CD4-positive, alpha-beta T cell treated with Interleukin-1 beta for 1 hour (primary cell): ENCODE measurements at regions not wholly inside any gene's neighbourhood (a gene's known extent, or its start where the extent isn't known, plus 50 kb on each side); places are given as distances from the start of the nearest gene placed in this dataset.
"Not testable (repeated sequence)": the region's sequence is repeated elsewhere in the genome, so short reads cannot be mapped to it uniquely, and the experiment has no call there.

Experiments used
- DNase-seq, 2 donors: peaks; one replicate each; pipeline ENCODE4 v3.0.0-alpha.2; 2020 to 2022

DNA sequence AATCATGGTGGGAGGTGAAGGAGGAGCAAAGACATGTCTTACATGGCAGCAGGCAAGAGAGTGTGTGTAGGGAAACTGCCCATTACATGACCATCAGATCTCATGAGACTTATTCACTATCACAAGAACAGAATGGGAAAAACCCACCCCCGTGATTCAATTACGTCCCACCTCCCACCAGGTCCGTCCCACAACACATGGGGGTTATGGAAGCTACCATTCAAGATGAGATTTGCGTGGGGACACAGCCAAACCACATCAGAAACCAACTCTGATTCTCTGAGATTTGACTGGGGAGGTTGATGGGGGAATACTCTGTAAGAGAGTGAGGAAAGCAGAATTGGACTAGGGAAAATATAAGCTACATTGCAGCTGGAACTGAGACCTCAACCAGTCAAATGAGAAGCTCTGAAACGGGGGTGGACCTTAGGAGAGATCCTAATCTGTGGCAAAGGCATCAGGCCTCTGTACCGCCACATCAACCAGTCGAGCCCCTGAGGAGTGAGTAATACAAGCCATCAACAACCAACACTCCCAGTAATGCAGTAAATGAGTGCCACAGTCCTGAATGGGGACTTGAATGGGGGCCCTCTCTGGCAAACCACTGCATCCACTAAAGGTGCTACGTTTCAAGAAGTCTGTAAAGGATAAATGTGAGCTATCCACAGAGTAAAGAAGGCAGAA lies 207.9 kb upstream of the GADL1 start:
- DNase-seq: no peak

DNA sequence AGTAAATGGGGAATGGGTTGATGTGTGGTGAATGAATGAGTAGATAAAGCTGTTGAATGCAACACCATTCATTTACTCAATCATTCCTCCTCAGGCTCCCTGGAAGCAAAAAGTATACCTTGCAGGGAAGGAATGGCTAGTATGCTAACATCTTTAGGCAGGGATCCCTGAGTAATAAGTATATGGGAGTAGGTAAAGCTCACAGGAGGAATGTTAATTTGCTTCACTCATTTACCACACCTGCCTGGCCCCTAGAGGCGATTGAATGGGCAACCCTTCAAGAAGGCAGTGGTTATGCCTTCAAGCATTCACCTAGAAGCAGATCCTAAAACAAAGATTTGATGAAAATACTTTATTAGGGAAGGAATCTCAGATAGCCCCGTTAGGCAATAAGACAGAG lies 208.7 kb upstream of the GADL1 start:
- no peak for DNase-seq

DNA sequence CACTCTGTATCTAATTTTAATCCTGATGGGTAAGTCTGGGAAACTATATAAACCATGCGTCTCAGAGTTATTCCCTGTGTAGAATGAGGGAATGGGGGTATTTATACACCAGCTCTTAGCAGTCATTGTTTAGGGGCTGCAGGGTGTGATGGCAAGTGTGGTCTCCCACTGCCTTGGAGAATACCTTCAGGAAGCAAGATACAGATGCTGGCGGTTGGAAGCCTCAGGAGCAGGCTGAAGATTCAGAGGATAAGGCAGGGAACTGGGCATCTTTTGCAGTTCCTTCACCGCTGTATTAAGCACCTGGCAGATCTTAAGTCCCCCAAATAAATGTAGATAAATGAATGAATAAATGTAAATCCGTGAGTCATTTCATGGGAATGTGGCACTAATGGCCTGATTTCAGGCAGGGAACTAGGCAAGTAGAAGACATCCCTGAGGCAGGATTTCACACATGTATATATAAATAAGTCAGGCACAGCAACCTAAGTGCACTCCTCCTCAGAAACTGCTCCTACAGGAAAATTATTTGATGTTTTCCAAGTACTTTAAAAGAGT lies 209.2 kb upstream of the GADL1 start:
- DNase-seq: no peak

DNA sequence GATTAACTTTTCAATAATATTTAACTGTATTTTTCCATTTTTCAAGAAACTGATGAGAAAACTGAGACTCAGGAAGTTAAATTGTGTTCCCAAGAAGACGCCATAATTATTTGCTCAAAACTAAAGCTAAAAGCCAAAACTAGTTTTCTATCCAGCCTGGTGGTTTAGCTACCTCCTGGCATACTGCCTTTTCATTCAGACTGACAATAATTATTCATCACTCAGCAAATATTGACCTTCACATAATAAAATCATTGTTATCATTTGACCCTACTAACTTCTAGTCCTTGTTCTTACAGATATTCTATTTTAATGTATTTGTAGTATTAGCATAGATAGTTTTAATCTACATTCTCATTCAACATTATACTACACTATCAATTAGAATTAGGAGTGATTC lies 210.6 kb upstream of the GADL1 start:
- no peak for DNase-seq

DNA sequence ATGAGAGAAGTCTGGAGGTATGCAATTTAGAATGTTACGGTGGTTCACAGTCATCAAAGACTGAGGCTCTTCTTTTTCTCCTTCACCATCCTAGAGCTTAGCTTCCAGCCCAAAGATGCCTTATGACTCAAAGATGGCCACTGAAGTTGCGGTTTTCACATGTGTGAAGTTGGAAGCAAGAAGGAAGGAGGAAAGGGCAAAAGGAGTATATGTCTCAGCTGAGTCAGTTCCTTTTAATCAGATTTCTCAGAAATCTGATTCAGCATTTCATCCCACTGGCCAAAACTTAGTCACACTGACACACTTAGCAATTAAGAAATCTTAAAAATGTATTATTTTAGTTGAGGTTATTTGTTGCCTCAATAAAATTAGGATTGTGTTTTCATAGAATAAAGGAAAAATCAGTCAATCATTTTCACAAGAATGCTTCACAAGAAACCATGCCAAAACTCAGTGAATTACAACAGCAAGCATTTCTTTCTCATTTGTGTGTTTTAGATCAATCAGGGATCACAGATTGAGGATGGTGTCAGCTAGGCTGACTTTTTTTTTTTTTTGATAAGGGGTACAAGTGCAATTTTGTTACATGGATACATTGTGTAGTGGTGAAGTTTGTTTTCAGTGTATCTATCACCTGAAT lies 211.1 kb upstream of the GADL1 start:
- DNase-seq: no peak

DNA sequence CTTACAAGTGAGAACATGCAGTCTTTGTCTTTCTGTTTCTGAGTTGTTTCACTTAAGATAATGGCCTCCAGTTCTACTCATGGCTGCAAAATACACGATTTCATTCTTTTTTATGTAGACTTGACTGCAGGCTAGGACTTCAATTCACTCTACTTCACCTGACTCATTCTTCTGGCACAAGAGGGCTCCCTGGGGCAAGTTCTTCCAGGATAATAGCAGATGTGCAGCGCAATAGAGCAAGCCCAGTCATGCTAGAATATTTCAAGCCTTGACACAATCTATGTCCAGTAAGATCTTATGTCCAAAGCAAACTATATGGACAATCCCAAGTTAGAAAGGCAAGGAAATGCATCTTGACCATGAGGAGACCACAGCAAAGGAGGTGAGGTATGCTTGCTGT lies 211.7 kb upstream of the GADL1 start:
- no peak for DNase-seq

DNA sequence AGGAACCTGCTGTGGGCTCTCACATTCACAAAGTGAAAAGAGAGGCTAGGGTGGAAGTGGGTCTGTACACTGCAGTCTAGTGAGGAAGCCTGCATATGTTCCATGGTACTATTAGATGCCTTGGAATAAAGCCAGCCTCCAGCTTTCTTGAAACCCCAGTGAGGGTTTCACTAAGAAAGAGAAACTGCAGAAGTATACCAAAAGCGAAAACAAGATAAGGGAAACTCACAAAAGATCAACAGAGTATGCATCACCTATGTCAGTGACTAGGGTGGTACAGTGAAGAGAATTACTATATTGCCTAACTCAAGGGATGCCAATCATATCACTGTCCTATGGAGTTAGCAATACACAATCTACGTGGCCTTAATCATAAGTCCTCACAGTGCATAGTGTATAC lies 212.5 kb upstream of the GADL1 start:
- DNase-seq: no peak

DNA sequence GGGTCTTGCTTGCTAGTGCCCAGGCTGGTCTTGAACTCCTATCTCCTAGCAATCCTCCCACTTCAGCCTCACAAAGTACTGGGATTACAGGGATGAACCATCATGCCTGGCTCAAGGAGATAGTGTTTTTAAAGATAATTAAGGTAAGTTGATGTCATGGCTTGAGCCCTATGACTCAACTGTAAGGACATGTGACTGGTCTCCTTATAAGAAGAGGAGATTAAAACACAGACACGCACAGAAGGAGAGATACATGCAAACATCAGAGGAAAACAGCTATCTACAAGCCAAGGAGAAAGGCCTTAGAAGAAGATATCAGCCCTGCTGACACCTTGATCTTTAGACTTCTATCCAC lies 220.4 kb upstream of the GADL1 start:
- DNase-seq: no peak

DNA sequence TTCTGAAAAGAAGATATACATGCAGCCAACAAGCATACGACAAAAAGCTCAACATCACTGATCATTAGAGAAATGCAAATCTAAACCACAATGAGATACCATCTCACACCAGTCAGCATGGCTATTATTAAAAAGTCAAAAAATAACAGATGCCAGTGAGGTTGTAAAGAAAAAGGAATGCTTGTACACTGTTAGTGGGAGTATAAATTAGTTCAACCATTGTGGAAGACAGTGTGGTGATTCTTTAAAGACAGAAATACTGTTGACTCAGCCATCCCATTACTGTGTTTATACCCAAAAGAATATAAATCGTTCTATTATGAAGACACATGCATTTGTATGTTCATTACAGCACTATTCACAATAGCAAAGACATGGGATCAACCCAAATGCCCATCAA lies 221.1 kb upstream of the GADL1 start:
- DNase-seq: not testable (repeated sequence)

DNA sequence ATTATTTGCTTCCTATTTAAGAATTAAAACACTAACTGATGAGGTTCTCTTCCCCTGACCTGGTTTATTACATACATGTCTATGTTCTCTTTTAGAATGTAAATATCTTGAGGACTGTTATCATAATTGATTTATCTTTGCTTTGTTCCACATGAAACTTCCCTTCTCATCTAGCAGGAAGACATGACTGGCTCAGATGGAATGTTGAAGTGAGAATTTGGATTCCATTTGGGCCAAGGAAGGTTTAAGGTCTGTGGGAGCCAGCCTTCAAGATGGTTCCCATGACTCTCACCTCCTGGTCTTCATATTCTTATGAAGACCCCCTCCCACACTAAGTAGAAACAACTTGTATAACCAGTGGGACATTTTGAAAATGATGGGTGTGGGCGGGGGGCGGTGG lies 222.2 kb upstream of the GADL1 start:
- no peak for DNase-seq

DNA sequence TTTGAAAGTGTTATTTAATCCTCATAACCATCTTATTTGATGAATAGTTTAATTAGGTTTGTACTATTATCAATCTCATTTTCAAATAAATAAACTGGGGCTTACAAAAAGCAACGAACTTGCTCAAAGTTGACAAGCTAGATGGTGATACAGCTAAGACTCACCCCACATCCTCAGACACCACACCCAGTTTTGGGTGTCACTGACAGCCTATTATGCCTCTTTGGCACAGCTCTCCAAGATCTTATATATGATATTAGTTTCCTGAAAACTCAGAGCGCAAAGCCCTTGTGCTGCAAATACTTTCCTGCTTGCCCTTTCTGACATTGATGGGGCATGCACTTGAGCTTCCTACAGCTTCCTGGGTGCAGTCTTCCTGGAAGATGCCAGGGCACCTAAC lies 223.4 kb upstream of the GADL1 start:
- DNase-seq: no peak

DNA sequence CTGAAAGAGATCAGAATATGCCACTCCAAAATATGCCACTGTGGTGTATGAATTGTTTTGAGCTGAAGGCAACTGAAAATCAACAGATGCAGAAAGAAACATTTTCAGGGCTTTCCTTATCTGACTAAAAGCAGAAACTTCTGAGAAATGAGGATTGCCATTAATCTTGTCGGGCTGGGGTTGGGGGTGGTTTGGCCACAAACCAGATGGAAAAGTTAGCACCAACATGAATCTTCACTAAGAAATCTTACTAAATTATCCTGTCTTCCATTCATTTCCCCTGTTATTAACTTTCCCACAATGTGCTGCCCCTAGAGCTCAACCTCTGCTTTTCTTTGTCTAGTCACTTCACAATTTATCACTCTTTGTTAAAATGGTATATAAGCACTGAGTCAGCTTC lies 229.9 kb upstream of the GADL1 start:
- no peak for DNase-seq

DNA sequence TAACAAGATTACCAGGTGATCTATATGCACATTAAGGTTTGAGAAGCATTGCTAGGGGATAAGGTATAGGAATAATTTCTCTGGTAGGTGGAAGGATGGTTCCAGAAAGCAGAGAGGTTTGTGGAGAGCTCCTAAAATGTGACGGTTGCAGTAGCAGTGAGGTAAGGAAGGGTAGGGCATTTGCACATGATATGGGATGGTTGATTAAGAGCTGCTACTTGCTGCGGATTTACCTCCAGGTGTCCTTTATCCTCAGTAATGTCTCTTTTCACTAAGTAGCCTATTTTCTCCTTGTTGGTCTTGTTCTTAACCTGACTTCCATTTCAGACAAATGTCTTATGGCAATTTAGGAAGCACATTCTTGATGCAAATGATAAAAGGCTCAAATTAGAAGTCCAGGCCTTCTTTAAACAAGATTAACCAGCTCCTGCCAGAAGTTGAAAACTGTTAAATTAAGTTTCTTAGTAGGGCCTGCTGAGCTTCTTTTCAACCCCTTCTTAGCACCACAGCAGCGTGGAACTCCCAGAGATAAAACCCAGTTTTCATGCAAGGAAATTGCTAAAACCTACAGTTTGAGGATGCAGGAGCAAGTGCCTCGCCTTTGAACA lies 231.1 kb upstream of the GADL1 start:
- DNase-seq: no peak

DNA sequence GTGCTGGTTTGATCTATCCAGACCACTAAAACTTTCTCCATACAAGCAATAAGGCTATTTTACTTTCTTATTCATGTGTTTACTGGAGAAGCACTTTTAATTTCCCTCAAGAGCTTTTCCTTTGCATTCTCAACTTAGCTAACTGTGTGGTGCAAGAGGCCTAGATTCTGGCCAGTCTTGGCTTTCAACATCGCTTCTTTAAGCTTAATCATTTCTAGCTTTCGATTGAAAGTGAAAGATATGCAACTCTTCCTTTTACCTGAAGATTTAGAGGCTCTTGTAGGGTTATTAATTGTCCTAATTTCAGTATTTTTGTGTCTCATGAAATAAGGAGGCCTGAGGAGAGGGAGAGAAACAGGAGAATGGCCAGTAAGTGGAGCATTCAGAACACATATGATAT lies 234.8 kb upstream of the GADL1 start:
- no peak for DNase-seq

DNA sequence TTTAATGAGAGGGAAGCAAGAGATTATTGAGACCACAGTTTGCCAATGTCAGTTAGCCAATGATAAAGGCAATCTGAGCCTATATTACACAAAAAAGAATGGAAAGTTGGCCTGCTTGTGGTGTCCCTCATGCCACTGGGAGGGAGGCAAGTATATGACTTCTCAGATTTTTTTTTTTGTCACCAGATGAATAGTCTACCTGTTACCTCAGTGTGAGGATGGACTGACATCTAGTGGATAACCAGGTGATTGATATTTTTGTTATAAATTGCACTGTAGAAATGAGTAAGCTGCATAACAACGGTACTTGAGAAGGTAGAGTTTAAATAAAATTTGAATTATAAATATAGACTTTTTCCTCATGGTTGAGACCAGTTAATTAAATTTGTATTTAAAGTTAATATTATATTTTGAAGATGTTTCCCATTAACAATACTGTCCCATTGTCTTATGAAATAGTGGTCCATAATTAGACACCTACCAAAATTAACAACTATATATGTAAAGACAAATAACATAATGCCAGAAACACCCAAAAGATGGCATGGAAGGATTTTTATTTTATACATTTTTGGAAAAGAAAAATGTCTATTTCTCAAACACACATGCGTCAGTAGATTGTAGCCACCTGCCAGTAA lies 237.8 kb upstream of the GADL1 start:
- DNase-seq: peak in 1 of 2 donors; percentile 40

DNA sequence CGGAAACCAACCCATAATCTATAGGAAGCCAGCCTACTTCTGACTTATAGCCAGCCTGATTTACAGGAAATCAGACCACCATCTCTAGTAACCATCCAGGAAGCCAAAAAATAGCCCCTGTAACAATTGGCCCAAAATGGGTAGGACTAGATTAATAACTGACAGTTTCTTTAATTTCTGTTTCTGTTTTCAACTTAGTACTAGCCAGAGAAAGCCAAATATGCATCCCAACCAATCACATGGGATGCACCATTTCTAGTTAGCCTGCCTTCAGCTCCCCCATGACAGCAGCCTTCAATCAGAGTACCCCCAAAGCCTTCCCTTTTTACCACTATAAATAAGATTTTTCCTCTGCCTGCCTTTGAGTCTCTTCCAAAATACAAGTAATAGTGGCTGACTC lies 239.1 kb upstream of the GADL1 start:
- no peak for DNase-seq

DNA sequence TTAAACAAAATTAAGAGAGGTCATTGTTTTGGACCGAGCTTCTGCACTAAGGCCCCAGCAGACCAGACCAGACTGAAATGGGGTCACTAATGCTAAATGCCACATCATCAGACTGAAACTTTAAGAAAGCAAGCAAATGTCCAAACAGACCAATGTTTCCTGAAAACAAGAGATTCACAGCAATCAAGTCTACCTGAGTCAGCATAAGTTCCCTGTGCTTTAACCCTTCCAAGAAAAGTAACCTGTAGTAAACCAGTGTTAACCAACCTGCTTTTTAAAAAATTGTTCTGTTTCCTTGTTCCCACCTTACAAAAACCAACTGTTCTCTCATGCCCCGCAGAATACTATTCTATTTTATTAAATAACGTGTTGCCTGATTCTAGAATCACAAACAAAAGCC lies 241.1 kb upstream of the GADL1 start:
- no peak for DNase-seq

DNA sequence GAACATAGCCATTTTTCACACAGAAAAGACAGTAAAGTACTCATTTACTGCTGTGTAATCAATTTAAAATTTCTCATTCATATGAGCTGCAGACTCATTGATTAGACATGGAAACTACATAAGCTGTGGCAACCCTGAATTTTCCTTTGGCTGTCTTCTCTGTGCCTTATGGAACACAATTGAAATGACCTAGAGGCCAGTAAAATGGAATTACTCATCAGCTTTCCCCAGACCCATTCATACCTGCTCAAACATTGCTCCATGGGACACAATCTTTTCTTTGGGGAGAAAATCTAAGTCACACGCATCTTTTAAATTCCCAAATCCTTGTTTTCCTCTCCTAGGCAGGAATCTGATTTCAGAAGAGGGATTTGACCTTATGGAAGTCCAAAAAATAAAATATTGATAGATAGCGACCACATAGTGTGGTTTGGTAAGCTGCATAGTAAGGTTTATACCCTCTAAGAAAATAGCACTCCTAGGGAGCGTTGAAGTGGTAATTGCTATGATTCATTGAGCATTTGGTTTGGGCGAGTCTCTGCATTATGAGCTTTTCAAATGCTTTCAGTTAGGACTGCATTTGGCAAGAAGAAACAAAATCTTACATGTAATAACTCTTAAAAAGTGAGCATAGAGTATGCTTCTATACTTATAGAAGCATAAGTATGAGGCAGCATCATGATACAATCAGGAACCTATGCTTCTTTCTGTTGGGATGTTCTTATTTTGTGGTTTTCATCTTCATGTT lies 243.4 kb upstream of the GADL1 start:
- DNase-seq: no peak

DNA sequence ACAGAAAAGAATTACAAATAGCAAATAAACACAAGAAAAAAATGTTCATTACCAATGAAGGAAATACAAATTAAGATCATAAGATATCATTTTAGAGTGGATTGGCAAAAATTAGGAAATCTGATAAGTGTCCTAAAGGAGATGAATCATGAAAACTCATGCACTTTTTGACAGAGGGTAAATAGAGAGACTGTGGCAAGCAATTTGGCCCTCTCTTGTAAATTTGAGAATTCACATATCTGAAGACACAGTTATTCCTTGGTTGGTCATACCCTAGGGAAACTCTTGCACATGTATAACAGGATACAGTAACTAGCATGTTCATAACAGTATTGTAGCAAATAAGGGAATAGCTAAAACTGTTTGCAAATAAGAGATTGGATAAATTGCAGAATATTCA lies 246.0 kb upstream of the GADL1 start:
- no peak for DNase-seq

DNA sequence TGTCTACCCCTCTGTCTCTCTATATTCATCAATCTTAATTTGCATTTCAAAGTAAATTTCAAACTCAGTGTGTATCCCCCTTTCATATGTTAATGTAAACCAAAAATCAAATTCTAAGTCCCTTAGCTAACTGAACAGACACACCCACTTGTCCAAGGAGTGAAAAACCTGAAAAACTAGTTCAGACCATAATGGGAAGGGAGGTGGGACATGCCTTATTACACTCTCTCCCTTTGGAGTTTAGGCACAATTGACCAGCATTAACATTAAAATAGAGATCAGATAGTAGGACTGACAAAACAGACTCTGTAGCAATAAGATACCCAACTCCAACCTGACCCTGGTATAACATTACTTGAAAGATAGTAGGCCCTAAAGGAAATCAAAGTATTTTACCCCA lies 247.7 kb upstream of the GADL1 start:
- DNase-seq: no peak

DNA sequence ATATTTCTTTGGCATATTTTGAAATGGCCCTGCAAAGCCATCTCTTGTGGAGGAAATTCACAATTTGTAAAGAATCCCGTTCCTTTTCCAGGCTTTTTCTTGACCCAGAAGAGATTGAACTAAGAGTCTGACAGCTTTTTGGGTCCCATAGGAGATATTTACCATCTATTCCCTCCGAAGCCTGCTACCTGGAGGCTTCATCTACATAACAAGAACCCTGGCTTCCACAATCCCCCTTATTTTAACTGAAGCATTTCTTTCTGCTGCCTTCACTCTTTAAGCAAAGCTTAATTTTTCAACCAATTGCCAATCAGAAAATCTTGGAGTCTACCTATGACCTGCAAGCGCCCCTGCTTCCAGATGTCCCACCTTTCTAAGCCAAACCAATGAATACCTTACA lies 248.1 kb upstream of the GADL1 start:
- DNase-seq: no peak

DNA sequence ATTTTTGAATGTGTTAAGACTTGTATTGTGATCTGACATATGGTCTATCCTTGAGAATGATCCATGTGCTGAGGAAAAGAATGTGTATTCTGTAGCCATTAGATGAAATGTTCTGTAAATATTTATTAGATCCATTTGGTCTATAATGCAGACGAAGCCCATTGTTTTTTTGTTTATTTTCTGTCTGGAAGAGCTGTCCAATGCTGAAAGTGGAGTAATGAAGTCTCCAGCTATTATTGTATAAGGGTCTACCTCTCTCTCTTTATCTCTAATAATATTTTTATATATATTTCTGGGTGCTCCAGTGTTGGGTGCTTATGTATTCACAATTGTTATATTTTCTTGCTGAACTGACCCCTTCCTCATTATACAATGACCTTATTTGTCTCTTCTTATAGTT lies 250.6 kb upstream of the GADL1 start:
- DNase-seq: no peak

DNA sequence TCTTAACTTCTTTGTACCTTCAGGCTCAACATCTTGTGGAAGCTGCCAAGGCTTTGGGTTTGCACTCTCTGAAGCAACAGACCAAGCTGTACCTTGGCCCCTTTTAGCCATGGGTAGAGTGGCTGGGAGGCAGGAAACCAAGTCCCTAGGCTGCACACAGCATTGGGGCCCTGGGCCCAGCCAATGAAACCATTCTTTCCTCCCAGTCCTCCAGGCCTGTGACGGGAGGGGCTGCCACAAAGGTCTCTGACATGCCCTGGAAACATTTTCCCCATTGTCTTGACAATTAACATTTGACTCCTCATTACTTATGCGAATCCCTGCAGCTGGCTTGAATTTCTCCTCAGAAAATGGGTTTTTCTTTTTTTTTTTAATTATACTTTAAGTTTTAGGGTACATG lies 253.1 kb upstream of the GADL1 start:
- no peak for DNase-seq
